ENCODE measurements at regions not wholly inside any gene's neighbourhood (a gene's known extent, or its start where the extent isn't known, plus 50 kb on each side); places are given as distances from the start of the nearest gene placed in this dataset.

DNA sequence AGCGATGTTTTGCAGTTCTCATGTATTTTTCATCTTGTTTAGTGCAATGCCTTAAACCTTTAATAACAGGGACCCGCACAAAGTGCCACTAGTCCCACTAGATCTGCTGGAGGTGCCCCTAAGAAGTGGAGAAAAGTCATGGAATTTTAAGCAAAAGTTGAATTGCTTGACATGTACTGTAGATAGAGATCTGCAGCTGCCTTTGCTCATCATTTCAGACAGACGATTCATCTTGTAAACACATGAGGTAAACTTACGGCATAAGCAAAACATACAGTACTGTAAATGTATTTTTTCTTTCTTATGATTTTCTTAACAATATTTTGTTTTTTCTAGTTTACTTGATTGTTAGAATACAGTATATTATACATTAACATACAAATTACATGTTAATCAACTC, 295.6 kb downstream of the CASP12 start:
- TF ChIP-seq POLR2A (IDR thresholded peaks at IDR 0.05; ENCODE audit: low read length) = no peak
- TF ChIP-seq GATA1 (IDR thresholded peaks at IDR 0.05; ENCODE audit: low read depth, low read length) = no peak
